ENCODE measurements at regions not wholly inside any gene's neighbourhood (a gene's known extent, or its start where the extent isn't known, plus 50 kb on each side); places are given as distances from the start of the nearest gene placed in this dataset.

DNA sequence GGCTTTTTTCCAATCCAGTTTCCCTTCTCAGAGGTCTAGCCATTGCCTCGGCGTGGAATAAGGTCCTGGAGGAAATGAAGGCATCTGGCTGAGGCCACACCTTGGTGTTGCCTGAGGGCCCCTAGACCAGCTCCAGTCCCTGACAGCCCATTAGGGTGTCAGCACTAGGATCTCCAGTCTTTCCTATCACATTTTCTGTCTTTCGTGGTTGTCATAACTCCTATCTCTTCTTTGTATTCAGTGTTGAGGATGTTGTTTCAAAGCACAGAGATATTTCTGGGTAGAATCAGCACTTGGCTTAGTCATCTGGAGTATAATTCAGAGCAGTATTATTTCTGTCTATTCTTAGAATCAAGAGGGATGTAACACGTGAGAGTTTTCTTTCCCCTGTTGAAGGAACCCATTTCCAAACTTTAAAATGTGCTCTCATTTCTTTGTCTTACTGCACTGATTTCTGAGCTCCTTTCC, 844.3 kb downstream of the KCNT2 start (continued):
- TF ChIP-seq SAP30 (IDR thresholded peaks at IDR 0.05; ENCODE audit: borderline replicate concordance, insufficient read depth, low read depth, low read length, poor library complexity, severe bottlenecking): peak; percentile 13
- TF ChIP-seq CXXC5 (CRISPR knock-in tag; IDR thresholded peaks at IDR 0.05): no peak
- no peak for TF ChIP-seq NCOA4 (IDR thresholded peaks at IDR 0.05; ENCODE audit: partially characterized antibody)
- TF ChIP-seq HMG20B (CRISPR knock-in tag; IDR thresholded peaks at IDR 0.05): no peak
- TF ChIP-seq ZNF133 (CRISPR knock-in tag; IDR thresholded peaks at IDR 0.05): no peak

DNA sequence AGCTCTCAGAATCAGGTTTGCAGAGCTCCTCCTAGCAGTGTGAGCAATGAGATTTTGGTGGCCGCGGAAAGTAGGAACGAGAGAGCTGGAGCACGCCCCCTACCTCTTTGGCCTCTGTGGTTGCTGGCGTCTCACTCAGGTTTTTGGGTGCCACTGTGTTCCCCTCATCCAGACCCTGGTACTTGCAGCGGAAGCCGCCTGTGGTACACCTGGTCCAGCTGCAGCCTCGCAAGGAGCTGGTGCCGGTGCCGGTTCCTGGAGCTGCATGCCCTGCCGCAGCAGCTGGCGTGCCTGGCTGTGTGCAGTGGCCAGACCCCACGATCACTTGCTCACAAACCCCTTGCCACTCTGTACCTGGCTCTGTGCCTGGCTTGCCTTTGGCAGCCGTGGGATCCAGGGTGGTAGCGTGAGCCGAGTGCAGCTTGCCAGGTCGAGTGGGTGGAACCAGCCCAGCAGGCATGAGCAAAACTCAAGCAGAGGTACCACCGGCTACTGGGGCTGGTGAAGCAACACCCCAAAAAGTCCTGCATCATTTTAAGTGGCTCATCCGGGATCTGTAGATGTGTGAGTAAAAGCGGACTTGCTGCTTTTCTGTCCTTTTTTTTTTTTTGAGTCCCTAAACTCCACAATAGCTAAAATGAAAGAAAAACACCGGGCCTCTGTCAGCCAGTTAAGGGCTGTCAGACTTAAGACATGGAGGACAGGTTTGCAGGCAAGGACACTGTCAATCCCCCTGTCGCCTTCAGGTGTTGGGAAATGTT, 844.9 kb downstream of the KCNT2 start:
- CTCF ChIA-PET (ENCODE audit: low intra/inter-chr PET ratio): no interaction called here
- peak overlapping the region; percentile 30 to 90 for H3K9ac ChIP-seq (ENCODE audit: insufficient read depth in 1 of 2, low read depth in 2 of 2, low read length in 2 of 2)
- 3% methylated on average over 19 of the region's 22 CpGs for WGBS (ENCODE audit: insufficient coverage, low coverage, missing lambda C conversion rate)
- TF ChIP-seq MAZ (CRISPR knock-in tag; conservative IDR thresholded peaks at IDR 0.05 in 1 of 2, IDR thresholded peaks at IDR 0.05 in 1 of 2): peak in 1 of 2 experiments; percentile 32; a peak in 1 of 4 replicates
- no peak for TF ChIP-seq NCOA6 (IDR thresholded peaks at IDR 0.05)
- no peak for TF ChIP-seq NFIX (CRISPR knock-in tag; IDR thresholded peaks at IDR 0.05; ENCODE audit: low read depth)
- no peak for TF ChIP-seq ARID2 (IDR thresholded peaks at IDR 0.05)
- TF ChIP-seq TCF3 (CRISPR knock-in tag; IDR thresholded peaks at IDR 0.05): 0 out of 2 replicates have a peak, but pooled peaks have one; percentile 18
- TF ChIP-seq ETS1 (conservative IDR thresholded peaks at IDR 0.05; ENCODE audit: control insufficient read depth, low read depth, low read length): no peak
- TF ChIP-seq HDAC1 (IDR thresholded peaks at IDR 0.05): peak in 1 of 2 experiments; percentile 26; a peak in 1 of 4 replicates
- TF ChIP-seq MAFG (tag; conservative IDR thresholded peaks at IDR 0.05): no peak
- peak; percentile 51 for TF ChIP-seq RBFOX2 (IDR thresholded peaks at IDR 0.05; ENCODE audit: low read depth, low read length)
- peak; percentile 53; the same call in 1 of the 2 replicates for TF ChIP-seq ARID4B (CRISPR knock-in tag; IDR thresholded peaks at IDR 0.05)

More for the DNA sequence above, 844.9 kb downstream of the KCNT2 start:
- Histone ChIP-seq H3K4me3 (peak overlapping the region; percentile 38), H3K36me3 (ENCODE audit: control insufficient read depth, insufficient read depth, low read length) (no peaks in the 10 kb centered on the region), H3K27ac (ENCODE audit: extremely low read depth, low read depth, low read length) (peak overlapping the region; percentile 55; the same call in 2 of the 3 replicates), H3K79me2 (ENCODE audit: control insufficient read depth, insufficient read depth, low read length) (no peaks in the 10 kb centered on the region), H3K4me1 (replicated peaks in 1 of 2; ENCODE audit: control insufficient read depth in 2 of 2, insufficient read depth in 2 of 2, low read length in 2 of 2) (peaks cover 0 to 5% of the 10 kb centered on the region in 2 experiments; a peak in 2 of 5 replicates), H3K9me1 (ENCODE audit: control insufficient read depth, insufficient read depth, low read length) (no peaks in the 10 kb centered on the region), H3K27me3 (ENCODE audit: control insufficient read depth in 2 of 2, insufficient read depth in 2 of 2, low read length in 2 of 2) (no peaks in the 10 kb centered on the region), H4K20me1 (replicated peaks; ENCODE audit: control insufficient read depth, insufficient read depth, low read length) (no peaks in the 10 kb centered on the region), H3K4me2 (ENCODE audit: insufficient read depth, low read length) (peak overlapping the region; percentile 79), H2AFZ (ENCODE audit: low read depth, low read length) (peak overlapping the region; percentile 95), H3K9me3 (replicated peaks; ENCODE audit: control insufficient read depth, insufficient read depth, low read depth, low read length) (no peaks in the 10 kb centered on the region)
- intact Hi-C loops (cut with micrococcal nuclease): no loop called here
- no TSS peak for BruUV-seq (replicated peaks)
- FAIRE-seq (no peak), DNase-seq (ENCODE audit: extremely low read depth in 1 of 4, low spot score in 3 of 4) (peak in 2 of 4 experiments; percentile 18 to 62), ATAC-seq (peak; percentile 90)
- in situ Hi-C loops (cut with MboI): no loop called here
- POLR2A ChIA-PET: no interaction called here

Measured in K562 (cell line).